Panc1 (cell line): ENCODE measurements at regions not wholly inside any gene's neighbourhood (a gene's known extent, or its start where the extent isn't known, plus 50 kb on each side); places are given as distances from the start of the nearest gene placed in this dataset.

Source experiments
- ATAC-seq: fragments of 200-7000 bp; cut with Tn5 transposase; 2 replicates; pipeline ENCODE4 v1.9.1; 2020; ENCODE audit warnings: mild to moderate bottlenecking, moderate library complexity
- BruUV-seq: library from RNA; stranded (reverse); fragments of 400-500 nt; replicated peaks from 2 replicates; lab custom pipeline; 2021; lab: Mats Ljungman, UMichigan
- CTCF ChIA-PET: fragments of 300-600 bp; sonication (Branson Sonifier 250); formaldehyde crosslinking; loops from one replicate; lab custom pipeline; 2022; ENCODE audit warnings: antibody characterized with exemption; lab: Charles Lee
- POLR2A ChIA-PET: fragments of 300-600 bp; sonication (Branson Sonifier 250); formaldehyde crosslinking; loops from one replicate; lab custom pipeline; 2022; ENCODE audit warnings: antibody characterized with exemption; lab: Charles Lee
- DNase-seq: peaks from one replicate; pipeline ENCODE4 v3.0.0-alpha.2; 2010; ENCODE audit warnings: low read depth, low spot score
- H3K27ac ChIP-seq: 2 replicates; pipeline ENCODE4 v1.5.1; 2011; ENCODE audit warnings: mild to moderate bottlenecking, low read length, inconsistent platforms
- H3K27me3 ChIP-seq: fragments of 200-500 bp; sonication (Bioruptor generic); 2 replicates; pipeline ENCODE4 v1.6.0; 2014; ENCODE audit warnings: low read length, inconsistent platforms; ENCODE audit not compliant: control insufficient read depth, insufficient read depth
- H3K36me3 ChIP-seq: fragments of 200-500 bp; sonication (Bioruptor generic); 2 replicates; pipeline ENCODE4 v1.5.1; 2014; ENCODE audit warnings: inconsistent platforms, mild to moderate bottlenecking, low read length, moderate library complexity; ENCODE audit not compliant: control insufficient read depth, insufficient read depth
- H3K4me1 ChIP-seq: 2 replicates; pipeline ENCODE4 v1.5.1; 2011; ENCODE audit warnings: inconsistent platforms, mild to moderate bottlenecking, low read length, moderate library complexity; ENCODE audit not compliant: control insufficient read depth, insufficient read depth
- H3K4me3 ChIP-seq, 2 experiments: 2 replicates each; pipeline ENCODE4 v1.5.1; 2011 to 2012; ENCODE audit warnings: low read depth in 2 of 2, low read length in 2 of 2, mild to moderate bottlenecking in 2 of 2, inconsistent platforms in 1 of 2, moderate library complexity in 1 of 2
- H3K9me3 ChIP-seq: fragments of 200-500 bp; sonication (Bioruptor generic); 2 replicates; pipeline ENCODE4 v1.5.1; 2014; ENCODE audit warnings: low read depth, mild to moderate bottlenecking, inconsistent platforms, low read length, moderate library complexity; ENCODE audit not compliant: control insufficient read depth, insufficient read depth
- POLR2AphosphoS5 ChIP-seq: IDR thresholded peaks from 2 replicates; pipeline ENCODE4 v1.6.1; 2012; ENCODE audit warnings: mild to moderate bottlenecking, low read depth, low read length, moderate library complexity
- SIN3A ChIP-seq: IDR thresholded peaks from 2 replicates; pipeline ENCODE4 v1.6.1; 2012; ENCODE audit warnings: low read depth, mild to moderate bottlenecking, low read length, moderate library complexity, borderline replicate concordance; ENCODE audit not compliant: insufficient read depth
- TCF7L2 ChIP-seq: IDR thresholded peaks from 2 replicates; pipeline ENCODE4 v1.6.1; 2011; ENCODE audit warnings: mild to moderate bottlenecking, low read depth, low read length, inconsistent platforms
- in situ Hi-C: cut with HindIII; loops from 2 replicates; pipeline ENCODE4 v1.10.0; 2016; ENCODE audit warnings: low sequenced_read_pairs, low pct_unique_long_range_greater_than_20kb
- intact Hi-C: fragments of 100-400 bp; cut with micrococcal nuclease; formaldehyde crosslinking; loops from one replicate; pipeline ENCODE4 v1.10.0; 2022; ENCODE audit not compliant: unreplicated experiment
- TF ChIP-seq, protein P1 (sequence below), 2 experiments: IDR thresholded peaks; 2 replicates each; pipeline ENCODE4 v1.6.1; 2011 to 2012; ENCODE audit warnings: low read depth in 2 of 2, control low read depth in 1 of 2, low read length in 1 of 2, mild to moderate bottlenecking in 1 of 2, moderate library complexity in 1 of 2; ENCODE audit not compliant: insufficient read depth in 1 of 2
- TF ChIP-seq, protein P2 (sequence below): fragments of 450-650 bp; IDR thresholded peaks from 2 replicates; pipeline ENCODE4 v1.5.1; 2017; ENCODE audit warnings: mild to moderate bottlenecking

DNA sequence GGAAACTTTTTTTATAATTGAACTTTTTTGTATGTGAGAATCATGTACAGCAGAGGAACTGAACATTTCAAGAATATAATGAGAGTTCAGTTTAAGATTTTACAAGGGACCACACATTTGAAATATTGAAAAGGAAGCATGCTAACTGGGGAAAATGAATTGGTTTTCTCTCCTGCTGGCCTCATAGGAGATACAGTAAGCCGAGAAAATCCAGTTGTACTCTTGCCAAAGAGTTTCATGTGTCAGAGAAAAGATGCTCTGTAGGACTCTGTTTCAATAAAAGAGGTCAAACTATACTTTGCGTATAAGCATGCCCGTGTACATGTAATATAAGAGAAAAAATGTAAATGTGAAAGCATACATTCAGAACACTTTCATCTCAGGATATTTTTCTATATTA, 393.5 kb upstream of the NRSN1 start:
- no TSS peak for BruUV-seq
- in situ Hi-C loops (no loop called here), intact Hi-C loops (no loop called here)
- ATAC-seq (no peak), DNase-seq (no peak)
- Histone ChIP-seq H3K36me3 (no peaks in the 10 kb centered on the region), H3K9me3 (no peaks in the 10 kb centered on the region), H3K27me3 (no peaks in the 10 kb centered on the region), H3K27ac (no peak overlapping the region), H3K4me3 (no peak overlapping the region), H3K4me1 (no peaks in the 10 kb centered on the region; the same call in 1 of the 2 replicates)
- POLR2A ChIA-PET, result no interaction called here
- no peak for TF ChIP-seq POLR2AphosphoS5
- TF ChIP-seq, protein P1, sequence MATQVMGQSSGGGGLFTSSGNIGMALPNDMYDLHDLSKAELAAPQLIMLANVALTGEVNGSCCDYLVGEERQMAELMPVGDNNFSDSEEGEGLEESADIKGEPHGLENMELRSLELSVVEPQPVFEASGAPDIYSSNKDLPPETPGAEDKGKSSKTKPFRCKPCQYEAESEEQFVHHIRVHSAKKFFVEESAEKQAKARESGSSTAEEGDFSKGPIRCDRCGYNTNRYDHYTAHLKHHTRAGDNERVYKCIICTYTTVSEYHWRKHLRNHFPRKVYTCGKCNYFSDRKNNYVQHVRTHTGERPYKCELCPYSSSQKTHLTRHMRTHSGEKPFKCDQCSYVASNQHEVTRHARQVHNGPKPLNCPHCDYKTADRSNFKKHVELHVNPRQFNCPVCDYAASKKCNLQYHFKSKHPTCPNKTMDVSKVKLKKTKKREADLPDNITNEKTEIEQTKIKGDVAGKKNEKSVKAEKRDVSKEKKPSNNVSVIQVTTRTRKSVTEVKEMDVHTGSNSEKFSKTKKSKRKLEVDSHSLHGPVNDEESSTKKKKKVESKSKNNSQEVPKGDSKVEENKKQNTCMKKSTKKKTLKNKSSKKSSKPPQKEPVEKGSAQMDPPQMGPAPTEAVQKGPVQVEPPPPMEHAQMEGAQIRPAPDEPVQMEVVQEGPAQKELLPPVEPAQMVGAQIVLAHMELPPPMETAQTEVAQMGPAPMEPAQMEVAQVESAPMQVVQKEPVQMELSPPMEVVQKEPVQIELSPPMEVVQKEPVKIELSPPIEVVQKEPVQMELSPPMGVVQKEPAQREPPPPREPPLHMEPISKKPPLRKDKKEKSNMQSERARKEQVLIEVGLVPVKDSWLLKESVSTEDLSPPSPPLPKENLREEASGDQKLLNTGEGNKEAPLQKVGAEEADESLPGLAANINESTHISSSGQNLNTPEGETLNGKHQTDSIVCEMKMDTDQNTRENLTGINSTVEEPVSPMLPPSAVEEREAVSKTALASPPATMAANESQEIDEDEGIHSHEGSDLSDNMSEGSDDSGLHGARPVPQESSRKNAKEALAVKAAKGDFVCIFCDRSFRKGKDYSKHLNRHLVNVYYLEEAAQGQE (IDR thresholded peaks at IDR 0.05; ENCODE audit: insufficient read depth in 1 of 2, low read depth in 2 of 2, low read length in 1 of 2), result no peak
- no peak for TF ChIP-seq TCF7L2
- no peak for TF ChIP-seq SIN3A
- TF ChIP-seq, protein P2, sequence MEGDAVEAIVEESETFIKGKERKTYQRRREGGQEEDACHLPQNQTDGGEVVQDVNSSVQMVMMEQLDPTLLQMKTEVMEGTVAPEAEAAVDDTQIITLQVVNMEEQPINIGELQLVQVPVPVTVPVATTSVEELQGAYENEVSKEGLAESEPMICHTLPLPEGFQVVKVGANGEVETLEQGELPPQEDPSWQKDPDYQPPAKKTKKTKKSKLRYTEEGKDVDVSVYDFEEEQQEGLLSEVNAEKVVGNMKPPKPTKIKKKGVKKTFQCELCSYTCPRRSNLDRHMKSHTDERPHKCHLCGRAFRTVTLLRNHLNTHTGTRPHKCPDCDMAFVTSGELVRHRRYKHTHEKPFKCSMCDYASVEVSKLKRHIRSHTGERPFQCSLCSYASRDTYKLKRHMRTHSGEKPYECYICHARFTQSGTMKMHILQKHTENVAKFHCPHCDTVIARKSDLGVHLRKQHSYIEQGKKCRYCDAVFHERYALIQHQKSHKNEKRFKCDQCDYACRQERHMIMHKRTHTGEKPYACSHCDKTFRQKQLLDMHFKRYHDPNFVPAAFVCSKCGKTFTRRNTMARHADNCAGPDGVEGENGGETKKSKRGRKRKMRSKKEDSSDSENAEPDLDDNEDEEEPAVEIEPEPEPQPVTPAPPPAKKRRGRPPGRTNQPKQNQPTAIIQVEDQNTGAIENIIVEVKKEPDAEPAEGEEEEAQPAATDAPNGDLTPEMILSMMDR, result no peak
- CTCF ChIA-PET, result no interaction called here

DNA sequence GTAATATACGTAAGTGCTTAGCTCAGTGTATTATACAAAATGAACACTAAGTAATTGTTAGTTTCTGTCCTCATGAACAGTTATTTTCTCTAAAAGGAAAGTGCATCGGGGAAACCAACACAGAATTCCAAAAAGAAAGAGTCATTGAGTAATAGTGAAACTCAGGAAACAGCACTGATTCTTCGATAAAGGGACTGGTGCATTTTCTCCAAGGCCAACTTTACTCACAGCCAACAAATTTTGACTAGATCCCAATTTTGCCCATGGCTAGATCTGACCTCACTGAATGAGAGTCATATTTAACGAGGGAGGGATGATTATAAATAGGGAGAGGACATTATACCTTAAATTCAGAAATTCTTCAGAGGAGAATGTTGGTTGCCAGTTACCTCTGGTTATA, 390.9 kb upstream of the NRSN1 start:
- no peaks in the 10 kb centered on the region for H3K36me3 ChIP-seq
- no peaks in the 10 kb centered on the region for H3K4me1 ChIP-seq
- no peaks in the 10 kb centered on the region for H3K9me3 ChIP-seq
- no peaks in the 10 kb centered on the region for H3K27me3 ChIP-seq
- no peak overlapping the region for H3K4me3 ChIP-seq
- in situ Hi-C loops, result no loop called here
- ATAC-seq (no peak), DNase-seq (no peak)
- ChIA-PET POLR2A (no interaction called here), CTCF (no interaction called here)
- BruUV-seq, result no TSS peak
- intact Hi-C loops, result no loop called here
- TF ChIP-seq SIN3A, result no peak
- TF ChIP-seq, protein P1 (IDR thresholded peaks at IDR 0.05; ENCODE audit: insufficient read depth in 1 of 2, low read depth in 2 of 2, low read length in 1 of 2), result no peak
- TF ChIP-seq POLR2AphosphoS5, result no peak
- no peak for TF ChIP-seq TCF7L2
- TF ChIP-seq, protein P2, result no peak
- no peak overlapping the region for H3K27ac ChIP-seq
